NCI-H1930 (cell line): ENCODE measurements at regions not wholly inside any gene's neighbourhood (a gene's known extent, or its start where the extent isn't known, plus 50 kb on each side); places are given as distances from the start of the nearest gene placed in this dataset.

Experiments
- DNase-seq, 2 experiments: peaks; one replicate each; lab custom pipeline; 2025; lab: John Stamatoyannopoulos, UW

DNA sequence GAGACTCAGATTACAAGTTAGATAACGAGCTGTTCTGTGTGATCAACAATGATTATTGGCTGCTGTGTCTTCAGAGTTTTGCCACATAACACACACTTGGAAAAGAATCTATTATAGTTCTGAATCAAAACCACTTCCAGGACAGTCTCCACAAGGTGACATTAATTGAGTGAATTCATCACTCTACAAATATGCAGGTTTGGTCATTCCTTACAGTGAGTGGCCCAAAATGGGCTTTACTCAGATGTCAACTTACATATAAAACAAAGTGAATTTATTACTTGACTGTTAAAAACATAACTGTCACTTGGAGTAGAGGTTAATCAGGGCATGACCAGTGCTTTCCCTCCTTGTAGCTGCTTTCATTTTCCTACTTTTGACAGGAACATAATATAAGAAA lies 984.3 kb downstream of the REEP3 start:
- no peak for DNase-seq

- DNase-seq, result no peak
Measured at GRCh38 chr10:64506963-64507362, 985.8 kb downstream of the REEP3 start.

- DNase-seq, result no peak
Measured at GRCh38 chr10:64507651-64508028, 986.4 kb downstream of the REEP3 start.

DNA sequence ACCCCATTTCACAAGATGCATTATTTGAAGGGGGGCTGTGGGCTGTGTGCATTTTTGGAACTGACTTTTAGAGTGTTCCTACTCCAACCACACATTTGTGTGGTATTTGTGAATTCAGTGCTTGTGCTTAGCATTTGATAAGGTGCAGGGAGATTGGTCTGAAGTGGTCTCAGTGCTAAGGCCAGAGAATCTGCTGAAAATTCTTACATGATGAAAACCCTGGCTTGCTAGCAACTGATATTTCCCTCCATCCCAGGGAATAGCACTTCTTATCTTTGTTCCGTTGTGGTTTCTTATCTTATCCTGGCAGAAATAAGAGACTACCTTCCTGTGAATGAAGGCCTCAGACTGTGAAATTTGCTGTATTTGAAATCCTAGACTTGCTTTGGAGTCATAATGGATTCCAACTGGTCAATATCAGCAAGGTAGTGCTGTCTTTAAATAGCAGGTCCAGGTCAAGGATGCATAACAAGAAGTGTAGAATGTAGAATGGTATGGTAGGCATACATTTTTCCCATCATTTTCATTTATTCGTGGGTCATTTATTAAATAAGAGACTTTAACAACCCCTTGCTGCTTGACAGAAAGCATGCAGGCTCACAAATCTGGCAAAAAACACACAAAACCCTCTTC lies 986.9 kb downstream of the REEP3 start:
- no peak for DNase-seq

- DNase-seq, result no peak
Measured at GRCh38 chr10:64515970-64516699, 994.9 kb downstream of the REEP3 start.

DNA sequence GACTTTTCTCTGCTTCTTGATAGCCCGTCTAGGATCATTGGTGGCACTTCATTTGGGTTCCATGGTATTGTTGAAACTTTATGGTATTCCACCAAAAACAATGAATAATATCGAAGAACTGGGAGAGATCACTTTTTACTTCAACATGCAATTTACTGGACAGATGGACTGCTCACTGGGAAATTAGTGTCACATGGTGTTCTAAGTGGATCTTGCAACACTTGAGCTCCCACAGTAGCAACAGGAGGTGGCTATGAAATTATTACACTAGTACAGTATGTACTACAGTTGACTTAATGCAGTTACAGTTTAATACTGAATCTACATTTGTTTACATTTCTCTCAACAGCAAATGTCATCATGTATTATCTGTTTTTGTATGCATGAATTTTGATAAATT lies 997.3 kb downstream of the REEP3 start:
- no peak for DNase-seq

- DNase-seq, result no peak
Measured at GRCh38 chr10:64519427-64519826, 998.2 kb downstream of the REEP3 start.

- no peak for DNase-seq
Measured at GRCh38 chr10:64519831-64520230, 998.6 kb downstream of the REEP3 start.

GRCh38 chr10:64523065-64523759 lies 1002.0 kb downstream of the REEP3 start:
- no peak for DNase-seq

- DNase-seq, result no peak
Measured at GRCh38 chr10:64528294-64529002, 1007.2 kb downstream of the REEP3 start.

DNA sequence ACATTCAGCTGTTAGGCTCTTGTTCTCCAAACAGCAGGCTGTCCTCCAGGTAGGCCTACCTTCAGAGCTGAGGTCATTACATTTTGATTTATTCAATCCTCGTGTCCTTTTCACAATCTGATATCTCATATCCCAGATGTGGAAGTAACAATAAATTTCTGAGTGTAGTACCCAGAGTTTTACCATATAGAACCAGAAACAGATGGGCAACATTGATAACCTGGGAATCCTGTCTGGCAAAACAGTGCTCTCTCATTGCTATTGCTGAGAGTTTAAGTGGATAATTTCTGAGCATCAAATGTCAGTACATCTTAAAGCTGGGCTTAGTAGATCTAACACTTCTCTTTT lies 1007.8 kb downstream of the REEP3 start:
- no peak for DNase-seq

GRCh38 chr10:64534616-64535015 lies 1013.4 kb downstream of the REEP3 start:
- DNase-seq, result no peak

- DNase-seq, result no peak
Measured at GRCh38 chr10:64535131-64535867, 1014.1 kb downstream of the REEP3 start.

DNA sequence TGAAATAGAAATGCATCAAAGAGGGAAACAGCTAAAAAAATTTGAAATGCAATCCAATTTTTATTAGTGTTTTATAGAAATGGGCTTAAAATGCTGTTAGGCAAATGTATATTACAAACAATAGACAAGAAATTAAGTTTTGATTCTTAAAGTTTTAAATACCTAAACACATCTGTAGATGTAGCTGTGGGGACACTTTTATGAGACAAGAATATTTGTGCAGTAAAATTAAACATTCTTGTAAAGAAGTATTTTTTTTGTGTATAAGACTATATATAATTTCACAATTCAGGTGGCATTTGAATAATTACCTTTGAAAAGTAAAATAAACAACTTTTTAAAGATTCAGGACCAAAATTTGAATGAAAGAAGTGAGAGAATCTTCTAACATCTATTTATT lies 1015.9 kb downstream of the REEP3 start:
- DNase-seq, result no peak

GRCh38 chr10:64537928-64538327 lies 1016.7 kb downstream of the REEP3 start:
- DNase-seq, result no peak

DNA sequence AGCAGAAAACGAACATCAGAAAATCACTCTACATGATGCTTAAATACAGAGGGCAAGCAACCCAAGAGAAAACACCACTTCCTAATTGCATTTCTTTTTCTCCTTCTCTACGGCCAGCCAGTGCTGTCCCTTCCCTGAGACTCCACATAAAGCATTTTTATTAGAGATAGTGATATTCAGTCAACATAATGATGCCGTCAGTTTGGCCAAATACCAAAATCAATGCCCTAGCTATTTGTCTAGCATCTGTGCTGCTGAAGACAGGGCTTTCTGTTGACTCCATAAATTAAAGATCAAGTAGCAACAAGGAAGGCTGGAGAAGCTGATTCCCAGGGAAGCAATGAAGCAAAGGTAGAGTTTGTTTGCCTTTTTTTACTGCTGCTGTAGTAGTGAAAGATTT lies 1024.9 kb downstream of the REEP3 start:
- no peak for DNase-seq

- no peak for DNase-seq
Measured at GRCh38 chr10:64547168-64547567, 1026.0 kb downstream of the REEP3 start.

GRCh38 chr10:64555666-64556065 lies 1034.5 kb downstream of the REEP3 start:
- no peak for DNase-seq

DNA sequence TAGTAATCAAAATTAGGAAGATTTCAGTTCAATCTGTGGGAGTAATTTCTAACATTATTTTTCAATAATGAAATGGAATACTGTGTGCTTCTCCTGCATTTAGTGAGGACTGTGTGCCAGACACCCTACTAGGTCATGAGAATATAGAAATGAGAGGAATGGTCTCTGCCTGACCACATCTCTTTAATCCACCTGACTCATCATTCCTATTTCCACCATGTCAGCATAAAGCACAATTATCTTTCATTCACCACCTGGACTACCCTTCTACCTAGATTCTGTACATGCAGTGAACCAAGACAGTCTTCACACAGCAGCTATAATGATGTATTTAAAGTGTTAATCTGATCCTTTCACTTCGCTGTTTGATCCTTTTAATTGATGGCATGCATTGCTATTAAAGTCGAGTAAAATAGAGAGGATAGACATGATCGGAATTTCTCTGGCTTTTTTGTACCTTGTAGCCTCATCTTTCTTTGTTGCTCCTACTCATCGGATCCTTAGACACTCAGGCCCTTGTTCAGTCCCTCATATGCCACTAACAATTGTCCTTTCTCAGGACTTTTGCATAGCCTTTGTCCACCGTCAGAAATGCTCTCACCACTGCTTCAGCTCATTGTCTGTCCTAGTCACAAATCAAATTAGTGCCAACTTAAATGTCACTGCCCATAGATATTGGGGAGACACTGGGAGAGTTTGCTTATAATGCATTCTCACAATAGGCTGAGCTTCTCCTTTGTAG lies 1037.1 kb downstream of the REEP3 start:
- no peak for DNase-seq

GRCh38 chr10:64571056-64571455 lies 1049.9 kb downstream of the REEP3 start:
- no peak for DNase-seq

- no peak for DNase-seq
Measured at GRCh38 chr10:64573623-64574325, 1052.6 kb downstream of the REEP3 start.
